Erythroblast (primary cell): ENCODE measurements at regions not wholly inside any gene's neighbourhood (a gene's known extent, or its start where the extent isn't known, plus 50 kb on each side); places are given as distances from the start of the nearest gene placed in this dataset.

Experiments
- GATA1 ChIP-seq: IDR thresholded peaks from 2 replicates; pipeline ENCODE4 v1.6.1; 2011; ENCODE audit warnings: low read depth, mild to moderate bottlenecking, control low read depth, low read length, moderate library complexity
- POLR2A ChIP-seq: IDR thresholded peaks from 2 replicates; pipeline ENCODE4 v1.6.1; 2011; ENCODE audit warnings: mild to moderate bottlenecking, low read length

DNA sequence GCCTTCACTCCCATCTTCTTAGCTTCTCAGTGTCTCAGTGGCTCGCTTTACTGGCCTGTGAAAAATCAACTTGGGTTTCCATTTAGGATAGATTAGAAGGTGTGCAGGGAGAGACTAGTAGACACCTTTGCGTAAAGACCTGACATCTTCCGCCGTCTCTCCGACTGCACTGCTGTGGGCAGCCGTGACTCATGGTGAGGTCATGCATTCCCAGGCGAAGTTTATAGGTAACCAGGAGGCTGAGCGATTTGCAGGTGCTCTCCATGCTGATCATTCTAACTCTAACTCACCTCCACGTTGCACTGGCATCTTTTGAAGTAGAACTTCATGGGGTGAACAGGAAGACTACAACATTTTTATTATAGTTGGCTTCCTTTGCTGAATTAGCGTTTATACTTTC, 68.0 kb upstream of the ZNF438 start:
- no peak for TF ChIP-seq POLR2A
- TF ChIP-seq GATA1: no peak
